Memory B cell (primary cell): ENCODE measurements at regions not wholly inside any gene's neighbourhood (a gene's known extent, or its start where the extent isn't known, plus 50 kb on each side); places are given as distances from the start of the nearest gene placed in this dataset.

Source experiments
- ATAC-seq: fragments of 150-1000 bp; cut with Tn5 transposase; 2 replicates; pipeline ENCODE4 v1.10.0; 2021; ENCODE audit warnings: low read depth, mild to moderate bottlenecking, moderate library complexity
- DNase-seq, 2 donors: peaks; one replicate each; pipeline ENCODE4 v3.0.0; 2022; ENCODE audit warnings: low spot score in 2 of 2
- H3K27ac Mint-ChIP-seq: one replicate; pipeline ENCODE4 v1.8.0; 2022; ENCODE audit warnings: mild to moderate bottlenecking, moderate library complexity, mixed read lengths
- H3K27me3 Mint-ChIP-seq: one replicate; pipeline ENCODE4 v1.8.0; 2022; ENCODE audit warnings: mixed read lengths
- H3K36me3 Mint-ChIP-seq: one replicate; pipeline ENCODE4 v1.8.0; 2022; ENCODE audit warnings: mild to moderate bottlenecking, mixed read lengths
- H3K4me1 Mint-ChIP-seq: one replicate; pipeline ENCODE4 v1.8.0; 2022; ENCODE audit warnings: mixed read lengths
- H3K4me3 Mint-ChIP-seq: one replicate; pipeline ENCODE4 v1.8.0; 2022; ENCODE audit warnings: mild to moderate bottlenecking, moderate library complexity, mixed read lengths
- H3K9me3 Mint-ChIP-seq: one replicate; pipeline ENCODE4 v1.8.0; 2022; ENCODE audit warnings: mixed read lengths

DNA sequence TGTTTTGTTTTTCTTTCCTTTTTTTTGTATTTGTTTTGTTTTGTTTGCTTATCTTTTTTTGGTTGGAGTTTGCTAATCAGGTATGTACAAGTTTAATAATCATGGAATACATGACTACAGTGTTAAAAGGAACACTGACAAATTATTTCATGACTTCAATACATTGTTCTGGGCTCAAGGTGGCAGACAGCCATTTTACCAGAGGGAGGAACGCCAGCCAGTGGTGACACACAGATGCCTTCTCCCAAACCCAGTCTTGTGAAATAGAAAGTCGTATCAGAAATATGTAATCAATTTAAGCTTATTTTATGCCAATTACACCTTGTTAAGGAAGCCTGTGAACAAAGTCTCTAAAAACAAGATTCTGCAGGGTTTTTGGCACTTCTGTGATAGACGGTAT is 264.0 kb upstream of the EPHA4 start:
- ATAC-seq (no peak), DNase-seq (no peak)
- no peaks in the 10 kb centered on the region for H3K27me3 Mint-ChIP-seq
- no peaks in the 10 kb centered on the region for H3K4me1 Mint-ChIP-seq
- no peak overlapping the region for H3K27ac Mint-ChIP-seq
- H3K4me3 Mint-ChIP-seq, result no peak overlapping the region
- no peaks in the 10 kb centered on the region for H3K36me3 Mint-ChIP-seq
- peaks cover 1% of the 10 kb centered on the region for H3K9me3 Mint-ChIP-seq

DNA sequence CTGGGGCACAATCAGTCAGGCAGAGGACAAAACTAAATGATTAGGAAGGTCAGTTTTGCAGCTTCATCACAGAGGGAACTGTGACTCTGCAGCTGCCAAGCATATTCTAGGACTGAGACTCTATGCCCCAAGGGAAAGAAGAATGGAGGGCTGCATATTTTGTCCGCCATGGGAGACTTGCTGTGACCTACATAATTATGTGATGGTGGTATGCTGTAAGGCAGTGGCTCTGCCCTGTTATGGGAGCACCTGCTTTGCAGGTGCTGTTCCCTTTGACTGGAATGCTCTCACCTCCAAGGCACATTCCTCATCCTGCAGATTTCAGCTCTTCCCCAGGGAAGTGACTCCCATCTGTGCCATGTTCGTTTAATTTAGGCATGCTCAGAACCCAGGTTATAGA is 261.9 kb upstream of the EPHA4 start:
- Mint-ChIP-seq H3K9me3 (peaks cover 1% of the 10 kb centered on the region), H3K4me3 (no peak overlapping the region), H3K36me3 (no peaks in the 10 kb centered on the region), H3K4me1 (no peaks in the 10 kb centered on the region), H3K27me3 (no peaks in the 10 kb centered on the region), H3K27ac (no peak overlapping the region)
- DNase-seq, result no peak
- ATAC-seq, result no peak

DNA sequence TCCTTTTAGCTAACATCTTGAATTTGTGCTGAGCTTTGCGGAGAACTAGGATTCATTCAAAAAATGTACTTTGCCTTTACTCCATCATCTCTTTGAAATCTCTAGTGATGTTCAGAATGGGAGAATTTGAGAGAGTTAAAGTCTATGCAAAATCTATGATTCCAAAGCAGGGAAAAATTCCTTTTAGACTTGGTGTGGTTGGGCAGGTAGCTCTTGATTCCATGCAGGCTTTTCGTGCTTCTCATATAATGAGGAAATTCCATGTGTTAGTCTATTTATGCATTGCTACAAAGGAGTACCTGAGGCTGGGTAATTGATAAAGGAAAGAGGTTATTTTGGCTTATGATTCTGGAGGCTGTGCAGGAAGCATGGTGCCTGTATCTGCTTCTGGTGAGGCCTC is 258.9 kb upstream of the EPHA4 start:
- Mint-ChIP-seq H3K9me3 (peaks cover 1% of the 10 kb centered on the region), H3K4me1 (no peaks in the 10 kb centered on the region), H3K27ac (no peak overlapping the region), H3K4me3 (no peak overlapping the region), H3K36me3 (no peaks in the 10 kb centered on the region), H3K27me3 (no peaks in the 10 kb centered on the region)
- ATAC-seq, result no peak
- no peak for DNase-seq

DNA sequence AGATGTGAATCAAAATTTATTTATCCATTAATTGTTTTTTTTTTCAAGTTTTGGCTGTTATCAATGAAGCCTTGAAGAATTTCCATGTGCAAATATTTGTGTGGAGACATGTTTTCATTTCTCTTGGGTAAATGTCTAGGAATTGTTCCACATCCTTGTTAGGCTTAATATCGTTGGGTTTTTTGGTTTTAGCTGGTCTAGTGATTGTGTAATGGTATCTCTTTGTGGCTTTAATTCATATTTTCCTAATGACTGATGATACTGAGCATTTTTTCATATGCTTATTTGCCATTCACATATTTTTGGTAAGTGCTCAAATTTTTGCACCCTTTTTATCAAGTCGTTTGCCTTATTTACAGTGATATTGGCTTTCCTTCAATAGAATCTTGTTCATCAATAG is 250.3 kb upstream of the EPHA4 start:
- DNase-seq (no peak), ATAC-seq (no peak)
- Mint-ChIP-seq H3K9me3 (no peaks in the 10 kb centered on the region), H3K36me3 (no peaks in the 10 kb centered on the region), H3K4me1 (no peaks in the 10 kb centered on the region), H3K27me3 (no peaks in the 10 kb centered on the region), H3K27ac (no peak overlapping the region), H3K4me3 (no peak overlapping the region)

DNA sequence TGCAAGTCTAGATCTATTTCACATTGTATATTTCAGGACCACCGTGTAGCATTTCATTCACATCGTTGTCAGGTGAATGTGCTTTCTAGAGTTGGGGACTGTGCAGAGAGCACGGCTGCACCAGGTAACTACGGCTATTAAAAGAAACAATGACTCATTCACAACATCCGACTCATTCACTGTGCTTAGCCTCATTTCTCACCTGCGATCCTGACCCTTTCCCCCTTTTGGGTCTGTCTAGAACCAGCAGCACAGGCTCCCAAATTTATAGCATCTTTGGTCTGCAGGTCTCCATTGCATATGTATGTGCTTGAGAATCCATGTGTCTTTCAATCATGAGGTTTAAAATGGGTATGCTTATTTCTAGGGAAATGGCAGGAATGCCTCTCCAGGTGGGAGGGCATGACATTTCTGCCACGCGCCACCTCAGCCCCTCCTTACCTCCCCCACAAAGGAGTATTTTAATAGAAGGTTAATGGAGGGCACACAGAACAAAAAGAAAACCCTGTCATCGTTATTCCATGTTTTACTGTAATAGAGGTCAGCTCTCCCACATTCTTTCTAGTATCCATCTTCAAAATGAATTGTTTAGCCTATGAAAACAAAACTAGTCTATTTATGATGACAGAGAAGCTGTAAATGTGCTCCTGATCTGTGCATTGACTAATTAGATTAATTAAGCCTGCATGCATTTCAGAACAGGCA is 246.7 kb upstream of the EPHA4 start:
- Mint-ChIP-seq H3K4me1 (no peaks in the 10 kb centered on the region), H3K36me3 (no peaks in the 10 kb centered on the region), H3K27me3 (peaks cover 4% of the 10 kb centered on the region), H3K4me3 (no peak overlapping the region), H3K9me3 (peaks cover 3% of the 10 kb centered on the region), H3K27ac (no peak overlapping the region)
- DNase-seq (no peak), ATAC-seq (no peak)

DNA sequence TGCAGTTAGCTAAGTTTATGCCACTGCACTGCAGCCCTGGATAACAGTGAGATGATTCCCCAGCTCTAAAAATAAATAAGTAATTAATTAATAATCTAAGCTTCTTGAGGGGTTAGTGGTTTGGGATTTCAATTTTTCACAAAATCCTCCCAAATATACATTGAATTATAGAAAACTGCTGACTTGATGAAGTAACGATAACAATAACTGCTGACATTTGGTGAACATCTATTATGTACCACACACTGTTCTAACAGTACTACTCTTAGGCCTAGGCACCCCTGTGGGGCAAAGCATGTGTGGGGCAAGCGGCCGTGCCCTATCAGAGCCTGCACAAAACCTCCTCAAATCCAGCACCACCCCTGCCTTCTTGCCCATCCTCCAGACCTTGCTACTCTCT is 245.8 kb upstream of the EPHA4 start:
- no peak for ATAC-seq
- Mint-ChIP-seq H3K4me1 (no peaks in the 10 kb centered on the region), H3K4me3 (no peak overlapping the region), H3K27me3 (peaks cover 4% of the 10 kb centered on the region), H3K36me3 (no peaks in the 10 kb centered on the region), H3K9me3 (peaks cover 3% of the 10 kb centered on the region), H3K27ac (no peak overlapping the region)
- no peak for DNase-seq

DNA sequence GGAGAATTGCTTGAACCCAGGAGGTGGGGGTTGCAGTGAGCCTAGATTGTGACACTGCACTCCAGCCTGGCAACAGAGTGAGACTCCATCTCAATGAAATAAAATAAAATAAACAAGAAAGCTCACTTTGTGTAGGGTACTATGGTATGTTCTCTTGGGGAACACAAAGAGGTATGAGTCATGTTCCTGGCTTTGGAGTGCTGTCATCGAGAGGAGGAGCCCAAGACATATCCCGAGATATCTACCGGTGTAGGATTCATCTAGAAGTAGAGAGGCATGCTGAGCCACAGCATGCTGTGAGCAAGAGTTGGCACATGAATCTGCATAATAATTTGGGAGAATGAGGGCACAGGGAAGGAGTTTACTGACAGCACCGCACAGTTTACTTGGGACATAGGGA is 244.9 kb upstream of the EPHA4 start:
- ATAC-seq, result no peak
- Mint-ChIP-seq H3K36me3 (no peaks in the 10 kb centered on the region), H3K27me3 (peaks cover 4% of the 10 kb centered on the region), H3K4me1 (no peaks in the 10 kb centered on the region), H3K9me3 (peaks cover 3% of the 10 kb centered on the region), H3K4me3 (no peak overlapping the region), H3K27ac (no peak overlapping the region)
- DNase-seq, result no peak

DNA sequence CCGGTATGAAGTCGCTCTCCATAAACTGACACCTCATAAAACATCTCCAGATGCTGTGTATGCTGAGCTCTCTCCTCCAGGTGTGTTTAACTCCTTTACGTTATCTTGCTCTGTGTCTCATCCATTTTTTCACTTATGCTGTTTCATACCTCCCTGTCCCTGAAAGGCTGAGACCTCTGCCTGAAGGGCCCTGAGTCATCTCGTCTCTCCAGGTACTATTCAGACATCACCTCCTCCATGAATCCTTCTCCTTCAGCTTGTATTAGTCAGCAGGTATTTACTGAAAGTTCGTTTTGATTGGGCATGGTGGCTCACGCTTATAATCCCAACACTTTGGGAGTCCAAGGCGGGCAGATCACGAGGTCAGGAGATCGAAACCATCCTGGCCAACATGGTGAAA is 244.5 kb upstream of the EPHA4 start:
- ATAC-seq (no peak), DNase-seq (no peak)
- H3K27me3 Mint-ChIP-seq, result peaks cover 4% of the 10 kb centered on the region
- H3K4me3 Mint-ChIP-seq, result no peak overlapping the region
- H3K27ac Mint-ChIP-seq, result no peak overlapping the region
- no peaks in the 10 kb centered on the region for H3K4me1 Mint-ChIP-seq
- H3K9me3 Mint-ChIP-seq, result peaks cover 3% of the 10 kb centered on the region
- no peaks in the 10 kb centered on the region for H3K36me3 Mint-ChIP-seq

DNA sequence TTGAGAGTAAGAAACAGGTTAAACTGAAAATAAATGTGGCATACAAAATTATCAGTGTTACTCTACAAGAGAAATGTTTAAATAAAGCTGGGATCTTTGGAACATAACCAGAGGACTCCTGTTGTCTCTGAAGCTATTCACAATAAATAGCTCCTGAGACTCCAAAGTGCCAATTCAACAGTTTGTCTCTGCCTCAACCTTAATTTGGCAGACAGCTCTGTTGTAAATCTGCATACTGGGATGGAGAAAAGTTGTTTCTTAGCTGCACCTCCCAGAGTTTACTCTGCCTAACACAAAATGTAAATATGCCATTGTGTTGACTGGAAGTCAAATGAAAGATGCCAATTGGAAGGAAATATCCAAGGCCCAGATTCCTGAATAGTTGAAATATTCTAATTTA is 238.5 kb upstream of the EPHA4 start:
- H3K27me3 Mint-ChIP-seq, result peaks cover 3% of the 10 kb centered on the region
- no peak overlapping the region for H3K27ac Mint-ChIP-seq
- ATAC-seq, result no peak
- DNase-seq, result no peak
- no peak overlapping the region for H3K4me3 Mint-ChIP-seq
- no peaks in the 10 kb centered on the region for H3K4me1 Mint-ChIP-seq
- H3K36me3 Mint-ChIP-seq, result no peaks in the 10 kb centered on the region
- H3K9me3 Mint-ChIP-seq, result peaks cover 5% of the 10 kb centered on the region

DNA sequence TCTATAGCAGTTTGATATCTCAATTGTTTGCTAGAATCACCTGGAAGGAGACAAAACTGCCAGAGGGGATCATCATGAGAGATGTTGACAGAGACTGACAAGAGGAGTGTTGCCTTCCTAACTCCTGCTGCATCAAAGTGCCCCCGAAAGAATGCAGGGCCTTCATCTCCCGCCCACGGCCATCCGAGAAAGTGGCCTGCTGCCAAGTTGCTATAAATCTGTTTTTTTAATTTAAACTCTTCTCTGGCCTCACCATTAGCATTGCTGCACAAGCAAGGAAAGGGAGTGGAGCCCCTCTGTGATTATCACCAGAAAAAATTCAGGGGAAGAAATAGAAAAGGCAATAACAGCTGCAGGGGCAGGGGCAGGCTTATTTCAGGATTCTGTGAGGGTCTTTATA is 238.1 kb upstream of the EPHA4 start:
- Mint-ChIP-seq H3K4me1 (no peaks in the 10 kb centered on the region), H3K4me3 (no peak overlapping the region), H3K36me3 (no peaks in the 10 kb centered on the region), H3K9me3 (peaks cover 5% of the 10 kb centered on the region), H3K27ac (no peak overlapping the region), H3K27me3 (peaks cover 3% of the 10 kb centered on the region)
- ATAC-seq (no peak), DNase-seq (no peak)

DNA sequence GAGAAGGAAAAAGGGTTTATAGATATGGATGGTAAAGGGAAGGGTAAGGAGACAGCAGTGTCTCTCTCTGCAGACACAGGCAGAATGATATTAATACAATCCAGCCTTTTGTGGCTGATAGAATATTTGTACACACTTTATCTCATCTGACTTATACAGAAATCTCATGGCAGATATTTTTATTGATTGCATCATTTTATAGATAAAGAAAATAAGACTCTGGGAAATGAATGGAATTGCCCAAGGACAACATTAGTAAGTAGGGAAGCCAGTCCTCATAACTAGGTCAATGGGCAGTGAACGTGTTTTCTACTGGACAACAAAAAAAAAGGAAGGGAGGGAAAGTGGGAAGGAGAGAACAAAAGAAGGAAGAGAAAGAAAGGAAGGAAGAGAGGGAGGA is 236.4 kb upstream of the EPHA4 start:
- H3K9me3 Mint-ChIP-seq, result peaks cover 2% of the 10 kb centered on the region
- H3K36me3 Mint-ChIP-seq, result no peaks in the 10 kb centered on the region
- no peaks in the 10 kb centered on the region for H3K4me1 Mint-ChIP-seq
- no peak overlapping the region for H3K4me3 Mint-ChIP-seq
- no peaks in the 10 kb centered on the region for H3K27me3 Mint-ChIP-seq
- DNase-seq (no peak), ATAC-seq (no peak)
- no peak overlapping the region for H3K27ac Mint-ChIP-seq

DNA sequence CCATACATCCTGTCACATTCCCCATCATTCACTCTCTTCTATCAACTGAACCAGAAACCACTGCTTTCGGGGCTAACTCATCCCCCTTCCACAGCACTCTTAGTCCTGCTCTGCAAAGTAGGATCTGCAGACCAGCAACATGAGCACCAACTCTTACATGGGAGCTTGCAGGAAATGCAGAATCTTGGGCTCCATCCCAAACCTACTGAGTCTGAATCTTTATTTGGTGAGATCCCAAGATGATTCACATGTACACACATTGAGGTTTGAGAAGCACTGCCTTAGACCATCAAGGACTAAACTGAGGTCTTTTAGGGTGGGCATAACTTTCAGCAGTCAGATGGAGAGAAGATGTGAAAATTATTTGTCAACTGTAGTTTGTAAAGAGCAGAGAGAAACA is 235.6 kb upstream of the EPHA4 start:
- H3K27me3 Mint-ChIP-seq, result no peaks in the 10 kb centered on the region
- no peak overlapping the region for H3K27ac Mint-ChIP-seq
- ATAC-seq (no peak), DNase-seq (no peak)
- no peak overlapping the region for H3K4me3 Mint-ChIP-seq
- H3K9me3 Mint-ChIP-seq, result peaks cover 2% of the 10 kb centered on the region
- no peaks in the 10 kb centered on the region for H3K4me1 Mint-ChIP-seq
- no peaks in the 10 kb centered on the region for H3K36me3 Mint-ChIP-seq

DNA sequence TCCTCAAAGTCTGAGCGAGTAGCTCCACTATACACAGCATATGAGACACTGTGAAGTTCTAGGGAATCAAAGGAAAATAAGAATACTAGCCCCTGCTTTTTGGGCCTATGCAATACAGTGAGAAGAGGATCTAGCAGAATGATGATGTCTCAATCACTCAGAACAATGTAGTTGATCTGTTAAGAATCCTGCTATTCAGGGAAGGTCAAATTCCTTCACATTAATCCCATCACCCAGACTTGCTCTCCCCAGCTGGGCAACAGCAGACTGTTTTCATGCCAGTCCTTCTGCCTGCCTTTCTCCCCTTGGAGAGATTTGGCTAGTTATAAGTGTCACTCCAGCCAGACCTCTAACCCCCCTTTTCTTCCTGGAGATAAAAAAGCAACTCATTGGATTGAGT is 230.0 kb upstream of the EPHA4 start:
- Mint-ChIP-seq H3K36me3 (no peaks in the 10 kb centered on the region), H3K27ac (no peak overlapping the region), H3K4me1 (no peaks in the 10 kb centered on the region), H3K9me3 (peaks cover under 1% of the 10 kb centered on the region), H3K27me3 (no peaks in the 10 kb centered on the region), H3K4me3 (no peak overlapping the region)
- ATAC-seq (no peak), DNase-seq (no peak)

DNA sequence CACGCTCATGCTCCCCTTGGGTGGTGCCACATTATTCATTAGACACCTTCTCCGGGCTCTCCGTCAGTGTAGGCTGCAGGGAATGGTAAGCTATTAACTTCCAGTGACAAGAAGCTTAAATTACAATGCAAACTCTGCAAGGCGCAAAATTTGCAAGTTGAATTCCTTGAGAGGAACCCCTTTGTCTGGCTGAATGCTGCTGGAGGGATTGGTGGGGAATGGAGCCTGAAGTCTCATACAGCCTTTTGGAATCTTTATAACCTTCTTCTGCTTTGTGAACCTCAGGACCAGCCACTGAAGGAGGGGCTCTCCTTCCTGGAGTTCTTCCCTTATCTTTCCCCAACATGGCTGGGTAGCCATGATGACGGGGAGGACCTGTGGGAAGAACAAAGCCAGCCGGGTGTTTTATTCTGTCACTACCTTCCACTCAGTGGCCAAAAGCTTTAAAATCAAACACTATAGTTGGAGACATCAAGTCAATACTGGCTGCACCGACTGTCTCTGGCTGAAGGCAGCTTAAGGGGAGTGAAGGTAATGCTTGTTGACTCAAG is 220.9 kb upstream of the EPHA4 start:
- H3K4me1 Mint-ChIP-seq, result no peaks in the 10 kb centered on the region
- peaks cover 5% of the 10 kb centered on the region for H3K9me3 Mint-ChIP-seq
- DNase-seq (no peak), ATAC-seq (no peak)
- H3K27ac Mint-ChIP-seq, result no peak overlapping the region
- H3K27me3 Mint-ChIP-seq, result no peaks in the 10 kb centered on the region
- H3K4me3 Mint-ChIP-seq, result no peak overlapping the region
- no peaks in the 10 kb centered on the region for H3K36me3 Mint-ChIP-seq

DNA sequence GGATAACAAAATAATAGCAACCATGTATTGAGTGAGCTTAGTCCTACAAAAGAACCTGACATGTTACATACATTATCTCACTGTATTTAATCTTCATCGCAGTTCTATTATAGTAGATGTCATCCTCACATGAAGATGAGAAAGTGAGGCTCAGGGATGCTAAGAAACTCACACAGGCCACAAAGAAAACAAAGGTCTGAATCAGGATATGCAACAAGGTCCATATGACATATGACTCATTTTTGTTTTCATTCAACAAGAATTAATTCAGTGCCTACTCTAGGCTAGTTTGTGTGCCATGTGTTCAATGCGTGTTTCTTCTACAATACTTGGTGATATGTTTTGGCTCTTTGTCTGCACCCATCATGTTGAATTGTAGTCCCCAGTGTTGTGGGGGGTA is 219.7 kb upstream of the EPHA4 start:
- Mint-ChIP-seq H3K9me3 (peaks cover 5% of the 10 kb centered on the region), H3K27ac (no peak overlapping the region), H3K36me3 (no peaks in the 10 kb centered on the region), H3K4me1 (no peaks in the 10 kb centered on the region), H3K4me3 (no peak overlapping the region), H3K27me3 (no peaks in the 10 kb centered on the region)
- DNase-seq (no peak), ATAC-seq (no peak)
